Activated T-cell treated with anti-CD3 and anti-CD28 coated beads, Interleukin-2, amount 50 U/mL, for 72 hours (primary cell): ENCODE measurements at regions not wholly inside any gene's neighbourhood (a gene's known extent, or its start where the extent isn't known, plus 50 kb on each side); places are given as distances from the start of the nearest gene placed in this dataset.
A peak's percentile ranks its signal among the peaks of the same experiment; 100 is the strongest.
"Not testable (repeated sequence)": the region's sequence is repeated elsewhere in the genome, so short reads cannot be mapped to it uniquely, and the experiment has no call there.

ENCODE experiments used
- ATAC-seq, 2 donors: fragments of 150-1000 bp; cut with Tn5 transposase; replicated peaks in 1 of 2; 2 replicates each; pipeline ENCODE4 v1.10.0; 2021; ENCODE audit warnings: moderate library complexity in 2 of 2, mild to moderate bottlenecking in 1 of 2
- DNase-seq, 2 donors: peaks; one replicate each; pipeline ENCODE4 v3.0.0; 2021 to 2022; ENCODE audit warnings: mixed read lengths in 1 of 2
- H3K27ac Mint-ChIP-seq: one replicate; pipeline ENCODE4 v1.8.0; 2022; ENCODE audit warnings: mild to moderate bottlenecking, moderate library complexity, mixed read lengths
- H3K27me3 Mint-ChIP-seq: one replicate; pipeline ENCODE4 v1.8.0; 2022; ENCODE audit warnings: low read depth, mixed read lengths
- H3K36me3 Mint-ChIP-seq, 2 donors: one replicate each; pipeline ENCODE4 v1.8.0; 2022; ENCODE audit warnings: mixed read lengths in 2 of 2, mild to moderate bottlenecking in 1 of 2; ENCODE audit not compliant: insufficient read depth in 2 of 2
- H3K4me1 Mint-ChIP-seq: one replicate; pipeline ENCODE4 v1.8.0; 2022; ENCODE audit warnings: low read depth, mixed read lengths
- H3K4me3 Mint-ChIP-seq, 2 donors: one replicate each; pipeline ENCODE4 v1.8.0; 2022; ENCODE audit warnings: mild to moderate bottlenecking in 2 of 2, mixed read lengths in 2 of 2, moderate library complexity in 2 of 2
- H3K9me3 Mint-ChIP-seq, 2 donors: one replicate each; pipeline ENCODE4 v1.8.0; 2022; ENCODE audit warnings: mixed read lengths in 2 of 2

GRCh38 chr3:81339040-81339845 lies 422.2 kb downstream of the GBE1 start:
- Mint-ChIP-seq H3K9me3 (peaks cover 3 to 6% of the 10 kb centered on the region in 2 donors), H3K27me3 (no peaks in the 10 kb centered on the region), H3K27ac (no peak overlapping the region), H3K36me3 (no peaks in the 10 kb centered on the region), H3K4me3 (no peak overlapping the region), H3K4me1 (no peaks in the 10 kb centered on the region)
- ATAC-seq (no peak), DNase-seq (no peak)

- ATAC-seq: no peak
Measured at GRCh38 chr3:81336470-81336869, 425.0 kb downstream of the GBE1 start.

GRCh38 chr3:81329835-81330234 lies 431.6 kb downstream of the GBE1 start:
- ATAC-seq, H3K9me3 Mint-ChIP-seq, H3K27me3 Mint-ChIP-seq, H3K4me3 Mint-ChIP-seq, H3K36me3 Mint-ChIP-seq, DNase-seq, H3K4me1 Mint-ChIP-seq, H3K27ac Mint-ChIP-seq: not testable (repeated sequence)

More at GRCh38 chr3:81336470-81336869, 425.0 kb downstream of the GBE1 start:
- no peak overlapping the region for H3K4me3 Mint-ChIP-seq
- no peak for DNase-seq
- no peaks in the 10 kb centered on the region for H3K36me3 Mint-ChIP-seq
- H3K27ac Mint-ChIP-seq: no peak overlapping the region
- H3K4me1 Mint-ChIP-seq: no peaks in the 10 kb centered on the region
- H3K27me3 Mint-ChIP-seq: no peaks in the 10 kb centered on the region
- peaks cover 3 to 6% of the 10 kb centered on the region in 2 donors for H3K9me3 Mint-ChIP-seq

- no peak for DNase-seq
- no peaks in the 10 kb centered on the region for H3K4me1 Mint-ChIP-seq
- ATAC-seq: no peak
- peaks cover 4% of the 10 kb centered on the region in 2 donors for H3K9me3 Mint-ChIP-seq
- H3K36me3 Mint-ChIP-seq: no peaks in the 10 kb centered on the region
- no peaks in the 10 kb centered on the region for H3K27me3 Mint-ChIP-seq
- no peak overlapping the region for H3K4me3 Mint-ChIP-seq
- H3K27ac Mint-ChIP-seq: no peak overlapping the region
Measured at GRCh38 chr3:81326245-81326644, 435.2 kb downstream of the GBE1 start.

- H3K27me3 Mint-ChIP-seq: no peaks in the 10 kb centered on the region
- H3K27ac Mint-ChIP-seq: no peak overlapping the region
- H3K4me1 Mint-ChIP-seq: no peaks in the 10 kb centered on the region
- no peaks in the 10 kb centered on the region for H3K36me3 Mint-ChIP-seq
- H3K4me3 Mint-ChIP-seq: no peak overlapping the region
- no peak for ATAC-seq
- no peak for DNase-seq
- peaks cover 3 to 6% of the 10 kb centered on the region in 2 donors for H3K9me3 Mint-ChIP-seq
Measured at GRCh38 chr3:81320862-81321261, 440.6 kb downstream of the GBE1 start.

GRCh38 chr3:81315030-81315429 lies 446.4 kb downstream of the GBE1 start:
- ATAC-seq: no peak
- Mint-ChIP-seq H3K9me3 (peaks cover 3 to 4% of the 10 kb centered on the region in 2 donors), H3K27me3 (no peaks in the 10 kb centered on the region), H3K4me1 (no peaks in the 10 kb centered on the region), H3K27ac (no peak overlapping the region), H3K36me3 (no peaks in the 10 kb centered on the region), H3K4me3 (no peak overlapping the region)
- no peak for DNase-seq

- Mint-ChIP-seq H3K4me1 (no peaks in the 10 kb centered on the region), H3K27ac (no peak overlapping the region), H3K27me3 (no peaks in the 10 kb centered on the region), H3K4me3 (no peak overlapping the region), H3K36me3 (no peaks in the 10 kb centered on the region), H3K9me3 (peaks cover 2 to 3% of the 10 kb centered on the region in 2 donors)
- ATAC-seq (no peak), DNase-seq (no peak)
Measured at GRCh38 chr3:81311321-81311720, 450.1 kb downstream of the GBE1 start.

GRCh38 chr3:81308306-81308705 lies 453.1 kb downstream of the GBE1 start:
- Mint-ChIP-seq H3K9me3 (no peaks in the 10 kb centered on the region), H3K4me3 (no peak overlapping the region), H3K27ac (no peak overlapping the region), H3K36me3 (no peaks in the 10 kb centered on the region), H3K4me1 (no peaks in the 10 kb centered on the region), H3K27me3 (no peaks in the 10 kb centered on the region)
- ATAC-seq: no peak
- no peak for DNase-seq

GRCh38 chr3:81307221-81307620 lies 454.2 kb downstream of the GBE1 start:
- ATAC-seq: no peak
- H3K4me1 Mint-ChIP-seq: no peaks in the 10 kb centered on the region
- no peak overlapping the region for H3K27ac Mint-ChIP-seq
- no peak overlapping the region for H3K4me3 Mint-ChIP-seq
- no peaks in the 10 kb centered on the region for H3K36me3 Mint-ChIP-seq
- H3K27me3 Mint-ChIP-seq: no peaks in the 10 kb centered on the region
- no peak for DNase-seq
- H3K9me3 Mint-ChIP-seq: no peaks in the 10 kb centered on the region

GRCh38 chr3:81303321-81303720 lies 458.1 kb downstream of the GBE1 start:
- peaks cover 2 to 5% of the 10 kb centered on the region in 2 donors for H3K9me3 Mint-ChIP-seq
- H3K4me1 Mint-ChIP-seq: no peaks in the 10 kb centered on the region
- H3K27ac Mint-ChIP-seq: no peak overlapping the region
- H3K4me3 Mint-ChIP-seq: no peak overlapping the region
- H3K27me3 Mint-ChIP-seq: no peaks in the 10 kb centered on the region
- ATAC-seq (no peak), DNase-seq (no peak)
- no peaks in the 10 kb centered on the region for H3K36me3 Mint-ChIP-seq

GRCh38 chr3:81302045-81302444 lies 459.4 kb downstream of the GBE1 start:
- DNase-seq (peak; percentile 1 to 2), ATAC-seq (no peak)
- Mint-ChIP-seq H3K4me3 (no peak overlapping the region), H3K4me1 (no peaks in the 10 kb centered on the region), H3K27ac (no peak overlapping the region), H3K36me3 (no peaks in the 10 kb centered on the region), H3K9me3 (peaks cover 2 to 5% of the 10 kb centered on the region in 2 donors), H3K27me3 (no peaks in the 10 kb centered on the region)

- H3K27ac Mint-ChIP-seq: no peak overlapping the region
- no peak overlapping the region for H3K4me3 Mint-ChIP-seq
- H3K36me3 Mint-ChIP-seq: no peaks in the 10 kb centered on the region
- ATAC-seq: no peak
- DNase-seq: no peak
- H3K27me3 Mint-ChIP-seq: no peaks in the 10 kb centered on the region
- H3K9me3 Mint-ChIP-seq: peaks cover 3 to 5% of the 10 kb centered on the region in 2 donors
- no peaks in the 10 kb centered on the region for H3K4me1 Mint-ChIP-seq
Measured at GRCh38 chr3:81301230-81301629, 460.2 kb downstream of the GBE1 start.

GRCh38 chr3:81300324-81300927 lies 461.0 kb downstream of the GBE1 start:
- H3K4me1 Mint-ChIP-seq: no peaks in the 10 kb centered on the region
- H3K27ac Mint-ChIP-seq: no peak overlapping the region
- no peaks in the 10 kb centered on the region for H3K36me3 Mint-ChIP-seq
- no peak overlapping the region for H3K4me3 Mint-ChIP-seq
- ATAC-seq (no peak), DNase-seq (no peak)
- H3K27me3 Mint-ChIP-seq: no peaks in the 10 kb centered on the region
- H3K9me3 Mint-ChIP-seq: peaks cover 3 to 5% of the 10 kb centered on the region in 2 donors

GRCh38 chr3:81299481-81299880 lies 462.0 kb downstream of the GBE1 start:
- H3K9me3 Mint-ChIP-seq: peaks cover 3 to 5% of the 10 kb centered on the region in 2 donors
- H3K27ac Mint-ChIP-seq: no peak overlapping the region
- ATAC-seq (no peak), DNase-seq (no peak)
- no peaks in the 10 kb centered on the region for H3K27me3 Mint-ChIP-seq
- H3K4me3 Mint-ChIP-seq: no peak overlapping the region
- no peaks in the 10 kb centered on the region for H3K4me1 Mint-ChIP-seq
- no peaks in the 10 kb centered on the region for H3K36me3 Mint-ChIP-seq
